MCF 10A (cell line): ENCODE measurements at regions not wholly inside any gene's neighbourhood (a gene's known extent, or its start where the extent isn't known, plus 50 kb on each side); places are given as distances from the start of the nearest gene placed in this dataset.
A peak's percentile ranks its signal among the peaks of the same experiment; 100 is the strongest.

Source experiments
- BruUV-seq: library from RNA; stranded (reverse); fragments of 400-500 nt; replicated peaks from 2 replicates; lab custom pipeline; 2021; lab: Mats Ljungman, UMichigan
- CTCF ChIA-PET: fragments of 300-600 bp; sonication (Branson Sonifier 250); formaldehyde crosslinking; extraction: SDS; loops from one replicate; lab custom pipeline; 2021; ENCODE audit warnings: antibody characterized with exemption, inconsistent platforms; lab: Yijun Ruan, JAX
- POLR2A ChIA-PET: fragments of 300-600, 350-650 bp; sonication (Branson Sonifier 250); formaldehyde crosslinking; extraction: SDS; loops from one replicate; lab custom pipeline; 2020; ENCODE audit warnings: antibody characterized with exemption, inconsistent platforms; lab: Yijun Ruan, JAX
- DNase-seq: peaks from one replicate; pipeline ENCODE4 v3.0.0-alpha.2; 2018; ENCODE audit not compliant: unreplicated experiment
- H3K27ac Mint-ChIP-seq: one replicate; pipeline ENCODE4 v1.8.0; 2022; ENCODE audit warnings: mild to moderate bottlenecking, low read depth, mixed read lengths; ENCODE audit not compliant: unreplicated experiment
- H3K27me3 Mint-ChIP-seq: one replicate; pipeline ENCODE4 v1.8.0; 2022; ENCODE audit warnings: mixed read lengths; ENCODE audit not compliant: insufficient read depth, unreplicated experiment
- H3K36me3 Mint-ChIP-seq: one replicate; pipeline ENCODE4 v1.8.0; 2022; ENCODE audit warnings: mild to moderate bottlenecking, moderate library complexity, mixed read lengths; ENCODE audit not compliant: insufficient read depth, unreplicated experiment
- H3K4me1 Mint-ChIP-seq: one replicate; pipeline ENCODE4 v1.8.0; 2022; ENCODE audit warnings: mixed read lengths; ENCODE audit not compliant: insufficient read depth, unreplicated experiment
- H3K4me3 Mint-ChIP-seq: one replicate; pipeline ENCODE4 v1.8.0; 2022; ENCODE audit warnings: mild to moderate bottlenecking, moderate library complexity, mixed read lengths; ENCODE audit not compliant: unreplicated experiment
- H3K9me3 Mint-ChIP-seq: one replicate; pipeline ENCODE4 v1.8.0; 2022; ENCODE audit warnings: mixed read lengths; ENCODE audit not compliant: unreplicated experiment
- CTCF ChIP-seq: fragments of 200-600 bp; IDR thresholded peaks from one replicate; pipeline ENCODE4 v1.8.0; 2022; ENCODE audit warnings: antibody characterized with exemption, mild to moderate bottlenecking; ENCODE audit not compliant: unreplicated experiment
- intact Hi-C: fragments of 100-400 bp; cut with micrococcal nuclease; formaldehyde crosslinking; loops from 2 replicates; pipeline ENCODE4 v1.14.1; 2022

GRCh38 chr18:22829781-22830180, 103.3 kb upstream of the RBBP8 start:
- no peaks in the 10 kb centered on the region for H3K27me3 Mint-ChIP-seq
- H3K27ac Mint-ChIP-seq: no peak overlapping the region
- DNase-seq: no peak
- BruUV-seq: no TSS peak
- H3K36me3 Mint-ChIP-seq: no peaks in the 10 kb centered on the region
- no peak overlapping the region for H3K4me3 Mint-ChIP-seq
- ChIA-PET POLR2A (interaction anchor here (0.9 to 3.5 kb wide), 6 partner anchors 11 to 119 kb away, joined by 3 to 44 read pairs (median 4); no protein-coding TSS in a partner anchor), CTCF (interaction anchor here (0.5 to 1.6 kb wide), 6 partner anchors 12 to 886 kb away, joined by 3 to 7 read pairs (median 4); no protein-coding TSS in a partner anchor)
- no peak for TF ChIP-seq CTCF
- peaks cover 7% of the 10 kb centered on the region for H3K9me3 Mint-ChIP-seq
- intact Hi-C loops: loop anchor here (5.0 kb wide), 2 partner anchors 103 to 148 kb away; partner anchors contain the start of gene RBBP8
- H3K4me1 Mint-ChIP-seq: peaks cover 35% of the 10 kb centered on the region

GRCh38 chr18:22830511-22830910, 102.6 kb upstream of the RBBP8 start:
- CTCF ChIA-PET: interaction anchor here (0.5 to 1.6 kb wide), 8 partner anchors 11 to 886 kb away, joined by 3 to 7 read pairs (median 4); no protein-coding TSS in a partner anchor
- no peaks in the 10 kb centered on the region for H3K27me3 Mint-ChIP-seq
- no peak for DNase-seq
- no peaks in the 10 kb centered on the region for H3K36me3 Mint-ChIP-seq
- POLR2A ChIA-PET: interaction anchor here (0.8 to 3.5 kb wide), 8 partner anchors 11 to 191 kb away, joined by 3 to 44 read pairs (median 4); partner anchors contain the start of gene RBBP8
- no peak for TF ChIP-seq CTCF
- peaks cover 35% of the 10 kb centered on the region for H3K4me1 Mint-ChIP-seq
- no peak overlapping the region for H3K27ac Mint-ChIP-seq
- BruUV-seq: no TSS peak
- no peak overlapping the region for H3K4me3 Mint-ChIP-seq
- peaks cover 7% of the 10 kb centered on the region for H3K9me3 Mint-ChIP-seq
- intact Hi-C loops: no loop called here

GRCh38 chr18:22831441-22831904, 101.7 kb upstream of the RBBP8 start:
- Mint-ChIP-seq H3K27ac (no peak overlapping the region), H3K4me3 (no peak overlapping the region), H3K27me3 (no peaks in the 10 kb centered on the region), H3K9me3 (peaks cover 7% of the 10 kb centered on the region), H3K4me1 (peaks cover 30% of the 10 kb centered on the region), H3K36me3 (no peaks in the 10 kb centered on the region)
- peak; percentile 97 for DNase-seq
- ChIA-PET CTCF (interaction anchor here (0.7 to 1.6 kb wide), 4 partner anchors 14 to 125 kb away, joined by 3 to 5 read pairs (median 4); no protein-coding TSS in a partner anchor), POLR2A (interaction anchor here (0.7 to 3.5 kb wide), 6 partner anchors 10 to 192 kb away, joined by 3 to 44 read pairs (median 3); partner anchors contain the start of gene RBBP8)
- no TSS peak for BruUV-seq
- intact Hi-C loops: no loop called here
- TF ChIP-seq CTCF: no peak

GRCh38 chr18:22836932-22837331, 96.2 kb upstream of the RBBP8 start:
- no peak for DNase-seq
- H3K36me3 Mint-ChIP-seq: no peaks in the 10 kb centered on the region
- H3K4me1 Mint-ChIP-seq: peaks cover 14% of the 10 kb centered on the region
- no peak overlapping the region for H3K27ac Mint-ChIP-seq
- TF ChIP-seq CTCF: no peak
- CTCF ChIA-PET: no interaction called here
- no TSS peak for BruUV-seq
- H3K9me3 Mint-ChIP-seq: no peaks in the 10 kb centered on the region
- intact Hi-C loops: no loop called here
- POLR2A ChIA-PET: interaction anchor here (0.6 kb wide), 1 partner anchor 13 kb away, joined by 3 read pairs; no protein-coding TSS in a partner anchor
- H3K4me3 Mint-ChIP-seq: no peak overlapping the region
- H3K27me3 Mint-ChIP-seq: no peaks in the 10 kb centered on the region
